HAP-1 (cell line): ENCODE measurements at regions not wholly inside any gene's neighbourhood (a gene's known extent, or its start where the extent isn't known, plus 50 kb on each side); places are given as distances from the start of the nearest gene placed in this dataset.

Experiments
- DNase-seq, 2 experiments: peaks; one replicate each; pipeline ENCODE4 v3.0.0-alpha.2; 2016 to 2020; ENCODE audit warnings: low spot score in 2 of 2
- H3K27me3 ChIP-seq: fragments of 250-450 bp; sonication (Bioruptor Pico); 2 replicates; pipeline ENCODE4 v1.5.1; 2020; ENCODE audit warnings: low read depth, mild to moderate bottlenecking, moderate library complexity
- H3K36me3 ChIP-seq: fragments of 250-450 bp; sonication (Bioruptor Pico); replicated peaks from 2 replicates; pipeline ENCODE4 v1.5.1; 2020; ENCODE audit warnings: mild to moderate bottlenecking
- H3K4me1 ChIP-seq: fragments of 250-450 bp; sonication (Bioruptor Pico); 2 replicates; pipeline ENCODE4 v1.5.1; 2020; ENCODE audit warnings: mild to moderate bottlenecking
- H3K4me3 ChIP-seq: fragments of 250-450 bp; sonication (Bioruptor Pico); 2 replicates; pipeline ENCODE4 v1.5.1; 2020; ENCODE audit warnings: mild to moderate bottlenecking, moderate library complexity
- H3K9me3 ChIP-seq: fragments of 250-450 bp; sonication (Bioruptor Pico); 2 replicates; pipeline ENCODE4 v1.5.1; 2020; ENCODE audit warnings: mild to moderate bottlenecking, moderate library complexity
- in situ Hi-C: fragments of 300-500 bp; cut with MboI; formaldehyde crosslinking; loops from 3 replicates; pipeline ENCODE4 v1.14.3; 2020; ENCODE audit warnings: low sequenced_read_pairs, inconsistent platforms, mixed read lengths

DNA sequence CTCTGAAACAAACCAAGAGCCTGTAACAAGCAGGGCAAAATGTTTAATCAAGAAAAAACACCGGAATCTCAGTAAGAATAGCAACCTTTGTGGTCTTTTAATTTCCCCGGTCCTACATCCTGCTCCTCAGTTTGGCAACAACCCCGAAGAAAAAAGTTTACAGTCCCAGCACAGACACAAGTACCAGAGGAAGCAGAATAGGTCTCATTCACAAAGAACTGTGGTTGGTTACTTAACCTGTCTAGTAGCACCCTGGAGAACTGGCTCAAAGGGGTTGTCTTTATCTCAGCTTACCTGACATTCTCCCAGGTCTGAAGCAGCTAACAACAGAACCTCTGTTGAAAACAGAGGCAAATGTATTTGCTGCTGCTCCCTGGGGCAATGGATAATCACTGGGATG is 399.3 kb downstream of the AJAP1 start:
- Histone ChIP-seq H3K4me1 (no peaks in the 10 kb centered on the region), H3K9me3 (peaks cover 3% of the 10 kb centered on the region), H3K4me3 (no peak overlapping the region), H3K27me3 (no peaks in the 10 kb centered on the region), H3K36me3 (no peaks in the 10 kb centered on the region)
- DNase-seq = no peak
- in situ Hi-C loops = no loop called here

DNA sequence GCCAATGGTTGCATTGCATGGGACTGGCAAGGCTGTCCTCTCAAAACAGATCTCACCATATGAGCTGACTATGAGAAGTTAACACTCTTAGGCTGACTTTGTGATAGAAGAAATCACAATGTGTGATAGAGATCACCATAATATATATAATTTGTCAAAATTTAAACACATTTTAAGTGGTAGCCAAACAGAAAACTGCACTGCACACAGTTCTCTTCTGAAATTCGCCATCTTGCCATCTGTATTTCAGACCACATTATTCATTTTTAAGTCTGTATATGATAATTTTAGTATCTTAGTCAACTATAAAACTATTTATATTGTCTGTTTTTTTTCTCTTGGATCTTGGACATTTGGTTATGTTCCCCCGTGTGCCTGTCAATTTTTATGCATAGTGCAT is 374.7 kb downstream of the AJAP1 start:
- no peak for DNase-seq
- in situ Hi-C loops = no loop called here
- Histone ChIP-seq H3K27me3 (no peaks in the 10 kb centered on the region), H3K9me3 (no peaks in the 10 kb centered on the region), H3K36me3 (no peaks in the 10 kb centered on the region), H3K4me3 (no peak overlapping the region), H3K4me1 (no peaks in the 10 kb centered on the region)

DNA sequence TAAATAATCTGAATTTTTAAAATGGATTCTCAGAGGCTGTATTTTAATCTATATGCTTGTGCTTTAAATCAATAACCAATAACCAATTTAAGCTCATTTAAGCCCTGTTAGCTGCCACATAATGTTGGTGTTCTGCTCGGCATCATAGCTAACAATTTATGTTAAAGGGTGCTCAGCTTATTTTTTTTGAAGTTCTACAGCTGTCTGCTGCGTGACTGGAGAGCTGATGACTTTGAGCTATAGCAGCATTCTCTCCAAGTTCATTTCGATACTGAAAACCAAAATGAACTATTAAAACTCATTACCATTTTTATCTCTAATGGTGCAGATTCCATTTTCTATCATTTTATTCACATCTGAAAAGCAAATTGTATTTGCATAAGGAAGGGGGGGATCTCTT is 357.8 kb downstream of the AJAP1 start:
- Histone ChIP-seq H3K36me3 (no peaks in the 10 kb centered on the region), H3K4me1 (no peaks in the 10 kb centered on the region), H3K9me3 (no peaks in the 10 kb centered on the region), H3K27me3 (no peaks in the 10 kb centered on the region), H3K4me3 (no peak overlapping the region)
- DNase-seq = no peak
- in situ Hi-C loops = no loop called here

DNA sequence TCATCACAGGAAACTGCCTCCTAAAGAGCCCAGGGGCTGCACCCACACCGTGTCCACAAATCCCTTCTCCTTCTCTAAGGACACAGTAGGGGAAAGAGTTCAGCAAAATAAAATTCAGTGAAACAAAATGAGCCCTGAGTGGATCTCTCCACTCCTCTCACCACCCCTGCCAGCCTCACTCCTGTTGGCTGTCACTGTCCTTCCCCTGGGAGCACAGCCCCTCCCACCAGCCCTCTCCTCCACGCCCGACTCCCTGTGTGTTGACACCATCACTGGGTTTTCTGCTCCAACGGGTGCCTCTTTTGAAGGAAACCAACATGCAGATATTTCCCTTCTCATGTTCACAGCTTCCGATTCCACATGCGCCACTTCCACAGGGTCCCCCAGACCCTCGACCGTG is 356.2 kb downstream of the AJAP1 start:
- in situ Hi-C loops = no loop called here
- no peak for DNase-seq
- Histone ChIP-seq H3K4me1 (no peaks in the 10 kb centered on the region), H3K27me3 (no peaks in the 10 kb centered on the region), H3K36me3 (no peaks in the 10 kb centered on the region), H3K9me3 (no peaks in the 10 kb centered on the region), H3K4me3 (no peak overlapping the region)

DNA sequence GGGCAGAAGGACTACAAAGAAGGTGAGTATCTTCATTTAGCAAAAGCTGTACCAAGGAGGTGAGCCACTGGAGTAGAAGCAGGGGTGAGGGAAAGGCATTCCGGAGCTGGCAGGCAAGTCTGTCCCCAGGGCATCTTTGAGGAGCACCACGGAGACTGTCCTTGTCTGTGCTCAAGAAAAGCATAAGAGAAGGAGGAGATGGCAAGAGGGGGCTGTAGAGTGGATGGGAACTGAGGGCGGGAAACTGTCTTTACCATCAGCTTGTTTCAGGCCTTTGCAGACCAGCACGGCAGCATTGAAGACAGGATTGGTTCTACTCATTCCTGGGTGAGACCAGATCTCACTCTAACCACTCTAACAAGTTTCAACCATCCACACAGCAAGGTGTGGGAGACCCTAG is 355.8 kb downstream of the AJAP1 start:
- no peak for DNase-seq
- no peaks in the 10 kb centered on the region for H3K9me3 ChIP-seq
- no peak overlapping the region for H3K4me3 ChIP-seq
- H3K36me3 ChIP-seq = no peaks in the 10 kb centered on the region
- no peaks in the 10 kb centered on the region for H3K27me3 ChIP-seq
- H3K4me1 ChIP-seq = no peaks in the 10 kb centered on the region
- in situ Hi-C loops = no loop called here

DNA sequence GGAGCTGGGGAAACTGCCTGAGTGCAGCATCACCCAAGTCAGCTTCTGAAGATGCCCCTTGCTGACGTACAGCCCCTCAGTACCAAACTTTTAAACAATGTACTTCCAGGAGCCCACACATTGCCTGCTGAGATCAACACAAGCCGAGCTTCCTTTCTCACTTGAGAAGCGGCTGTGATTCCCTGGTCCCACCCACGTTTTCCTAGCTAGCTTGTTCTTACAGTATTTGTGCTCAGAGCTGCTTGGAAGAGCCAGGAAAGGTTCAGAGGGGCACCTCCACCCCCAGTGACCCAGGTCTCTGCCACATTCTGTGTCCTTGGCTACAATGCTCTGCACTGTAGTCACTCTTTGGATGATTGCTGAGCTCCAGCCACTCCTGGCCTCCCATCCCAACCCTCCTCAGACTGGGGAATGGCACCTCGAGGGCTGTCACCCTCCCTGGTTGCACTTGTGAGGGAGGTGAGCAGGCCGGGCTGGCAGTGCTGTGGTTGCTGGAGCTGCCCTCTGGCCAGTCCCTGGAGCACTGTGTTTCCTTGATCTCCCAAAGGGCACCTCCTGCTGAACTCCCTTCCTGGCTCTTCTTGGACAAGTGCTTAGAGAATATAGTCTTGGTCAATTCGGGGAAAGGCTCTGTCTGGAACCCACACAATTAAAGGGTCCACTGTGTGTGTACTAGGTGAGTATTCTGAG is 355.1 kb downstream of the AJAP1 start:
- H3K27me3 ChIP-seq = no peaks in the 10 kb centered on the region
- H3K4me1 ChIP-seq = no peaks in the 10 kb centered on the region
- in situ Hi-C loops = no loop called here
- DNase-seq = no peak
- H3K36me3 ChIP-seq = no peaks in the 10 kb centered on the region
- no peak overlapping the region for H3K4me3 ChIP-seq
- H3K9me3 ChIP-seq = no peaks in the 10 kb centered on the region

DNA sequence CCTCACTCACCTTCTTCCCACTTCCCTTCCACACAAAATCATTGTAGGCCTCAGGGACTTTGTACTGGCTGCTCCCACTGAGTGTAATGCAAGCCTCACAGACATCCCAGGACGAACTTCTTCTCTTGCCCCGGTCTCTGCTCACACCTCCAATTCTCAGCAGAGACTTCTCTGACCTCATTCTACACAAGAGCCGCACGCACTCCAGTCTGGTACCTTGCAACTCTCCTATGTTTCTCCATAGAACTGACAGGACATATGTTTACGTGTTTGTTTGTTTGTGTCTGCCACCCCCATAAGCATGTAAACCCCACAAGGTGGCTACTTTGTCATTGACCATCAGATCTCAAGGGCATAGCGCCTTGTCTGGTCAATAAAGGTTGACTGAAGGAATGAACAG is 350.8 kb downstream of the AJAP1 start:
- no peaks in the 10 kb centered on the region for H3K4me1 ChIP-seq
- no peaks in the 10 kb centered on the region for H3K9me3 ChIP-seq
- in situ Hi-C loops = no loop called here
- H3K36me3 ChIP-seq = no peaks in the 10 kb centered on the region
- H3K4me3 ChIP-seq = no peak overlapping the region
- no peak for DNase-seq
- no peaks in the 10 kb centered on the region for H3K27me3 ChIP-seq

DNA sequence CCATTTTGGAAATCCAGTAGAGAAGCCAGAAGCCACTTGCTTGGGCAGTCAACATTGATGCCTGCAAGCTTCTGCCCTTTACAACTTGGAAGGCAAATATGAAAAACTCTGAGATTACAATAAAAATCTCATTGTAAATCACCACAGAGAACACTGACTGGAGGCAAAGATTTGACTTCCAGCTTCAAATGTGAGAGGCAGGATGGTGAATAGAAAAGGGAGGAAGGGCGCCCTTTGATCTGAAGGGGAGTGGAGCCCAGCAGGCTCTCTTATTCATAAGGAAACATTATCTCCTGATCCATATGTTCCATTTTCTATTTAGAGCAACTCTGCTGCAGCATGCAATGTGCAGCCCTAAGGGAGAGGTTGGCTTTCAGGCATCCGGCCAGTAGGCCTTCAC is 348.3 kb downstream of the AJAP1 start:
- in situ Hi-C loops = no loop called here
- Histone ChIP-seq H3K27me3 (no peaks in the 10 kb centered on the region), H3K4me1 (no peaks in the 10 kb centered on the region), H3K4me3 (no peak overlapping the region), H3K9me3 (no peaks in the 10 kb centered on the region), H3K36me3 (no peaks in the 10 kb centered on the region)
- DNase-seq = no peak

DNA sequence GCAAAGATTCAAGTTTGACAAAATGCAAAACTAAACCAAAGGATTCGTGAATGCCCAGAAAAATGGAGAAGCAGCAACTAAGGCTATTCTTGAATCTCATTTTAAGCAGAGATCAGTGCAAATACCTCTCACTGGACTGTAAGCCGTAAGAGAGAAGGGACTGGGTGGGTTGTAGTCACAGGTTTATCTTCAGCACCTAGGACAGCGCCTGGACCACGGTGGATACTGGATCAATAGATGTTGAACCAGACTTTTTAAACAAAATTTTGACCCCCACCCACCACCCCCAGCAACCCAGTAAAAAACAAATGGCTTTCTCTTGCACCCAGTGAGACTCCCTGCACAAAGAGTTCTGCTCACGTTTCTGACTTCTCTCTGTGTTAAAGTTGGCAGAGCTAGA is 347.1 kb downstream of the AJAP1 start:
- Histone ChIP-seq H3K4me3 (no peak overlapping the region), H3K4me1 (no peaks in the 10 kb centered on the region), H3K27me3 (no peaks in the 10 kb centered on the region), H3K36me3 (no peaks in the 10 kb centered on the region), H3K9me3 (no peaks in the 10 kb centered on the region)
- DNase-seq = peak in 1 of 2 experiments; percentile 7
- in situ Hi-C loops = no loop called here

DNA sequence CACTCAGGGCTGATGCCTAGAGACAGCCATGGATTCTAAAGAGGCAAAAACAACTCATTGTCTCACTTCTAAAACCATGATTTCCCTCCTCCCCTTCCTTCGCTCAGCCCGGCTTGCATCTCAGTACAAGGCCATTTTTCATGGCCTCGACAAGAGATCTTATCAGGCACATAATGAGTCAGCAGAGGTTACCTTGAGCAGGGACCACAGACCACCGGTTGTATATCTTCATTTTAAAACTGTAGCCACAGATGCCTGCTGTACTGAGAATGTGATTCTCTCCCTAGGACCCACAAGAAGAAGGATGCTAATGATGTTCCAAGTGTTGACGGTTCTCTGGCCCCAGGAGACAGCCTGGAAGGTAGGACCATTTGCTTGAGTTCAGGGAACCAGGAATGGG is 331.9 kb downstream of the AJAP1 start:
- H3K27me3 ChIP-seq = no peaks in the 10 kb centered on the region
- no peak for DNase-seq
- no peaks in the 10 kb centered on the region for H3K4me1 ChIP-seq
- no peak overlapping the region for H3K4me3 ChIP-seq
- no peaks in the 10 kb centered on the region for H3K9me3 ChIP-seq
- H3K36me3 ChIP-seq = no peaks in the 10 kb centered on the region
- in situ Hi-C loops = no loop called here

DNA sequence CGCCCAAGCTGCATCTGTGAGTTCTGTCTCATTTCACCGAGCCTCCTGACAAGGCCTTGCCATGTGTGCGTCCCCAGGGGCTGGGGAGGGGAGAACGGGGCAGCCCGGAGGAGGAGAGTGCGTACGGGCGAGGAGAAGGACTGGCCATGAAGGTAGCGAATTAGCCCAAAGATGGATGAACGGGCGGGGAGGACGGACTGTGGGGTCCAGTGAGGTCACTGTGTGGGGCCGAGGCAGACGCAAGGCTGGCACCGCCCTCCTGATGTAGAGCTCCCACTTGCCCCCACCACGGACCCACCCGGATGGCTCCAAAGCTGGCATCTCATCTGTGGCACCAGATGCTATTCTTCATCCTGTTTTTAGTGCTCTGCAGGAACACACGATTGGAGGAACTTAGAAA is 330.4 kb downstream of the AJAP1 start:
- no peak overlapping the region for H3K4me3 ChIP-seq
- H3K27me3 ChIP-seq = no peaks in the 10 kb centered on the region
- H3K4me1 ChIP-seq = no peaks in the 10 kb centered on the region
- DNase-seq = no peak
- no peaks in the 10 kb centered on the region for H3K36me3 ChIP-seq
- no peaks in the 10 kb centered on the region for H3K9me3 ChIP-seq
- in situ Hi-C loops = no loop called here

DNA sequence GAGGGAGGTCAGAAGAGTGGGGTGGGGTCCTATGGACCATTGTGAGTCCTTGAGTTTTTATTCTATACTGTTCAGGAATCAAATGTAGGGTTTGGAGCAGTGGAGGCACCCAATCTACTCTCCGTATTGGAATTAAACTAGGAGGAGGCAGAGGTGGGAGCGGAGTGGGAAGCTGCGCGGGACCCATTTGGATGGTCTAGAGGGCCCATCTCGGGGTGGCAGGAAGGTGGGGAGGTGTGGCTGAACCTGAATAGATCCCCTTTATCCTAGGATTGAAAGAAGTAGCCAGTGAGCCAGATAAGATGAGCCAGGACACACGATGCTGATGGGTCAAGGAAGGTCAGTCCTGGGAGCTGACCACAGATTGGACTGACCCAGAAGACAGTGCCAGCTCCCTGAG is 325.8 kb downstream of the AJAP1 start:
- DNase-seq = no peak
- H3K36me3 ChIP-seq = no peaks in the 10 kb centered on the region
- H3K27me3 ChIP-seq = no peaks in the 10 kb centered on the region
- no peaks in the 10 kb centered on the region for H3K9me3 ChIP-seq
- no peaks in the 10 kb centered on the region for H3K4me1 ChIP-seq
- H3K4me3 ChIP-seq = no peak overlapping the region
- in situ Hi-C loops = no loop called here

DNA sequence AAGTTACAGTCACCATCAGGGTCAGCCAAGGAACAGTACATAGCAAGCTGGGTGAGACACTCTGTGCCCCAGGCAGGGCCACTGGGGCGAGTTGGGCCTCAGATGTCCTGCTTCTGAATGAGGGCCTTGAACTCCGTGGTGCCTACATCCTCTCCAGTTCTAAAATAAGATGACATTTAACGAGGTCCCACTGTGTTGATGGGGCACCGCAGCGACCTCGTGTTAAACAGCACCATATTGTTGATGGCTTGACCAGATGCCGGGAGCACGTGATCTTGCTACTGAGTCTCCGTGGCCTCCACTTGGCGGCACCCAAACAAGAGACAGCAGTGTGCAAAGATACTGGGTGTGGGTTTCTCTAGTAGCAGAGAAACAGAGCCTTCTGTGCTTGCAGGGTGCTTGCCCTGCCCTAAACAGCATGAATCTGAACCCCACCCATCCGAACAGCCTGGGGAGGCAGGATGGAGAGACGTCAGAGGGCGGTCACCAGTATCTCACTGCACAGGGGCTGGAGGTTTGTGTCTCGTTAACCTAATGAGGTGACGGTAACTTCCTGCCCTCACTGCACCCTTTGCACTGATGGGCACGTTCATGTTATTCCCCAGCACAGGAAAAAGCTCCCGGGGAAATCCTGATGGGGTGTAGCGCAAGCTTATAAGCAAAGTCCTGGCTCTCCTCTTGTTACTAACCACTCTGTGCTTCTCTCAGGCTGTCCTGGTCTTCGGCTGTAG is 324.4 kb downstream of the AJAP1 start:
- no peaks in the 10 kb centered on the region for H3K36me3 ChIP-seq
- no peaks in the 10 kb centered on the region for H3K27me3 ChIP-seq
- in situ Hi-C loops = no loop called here
- no peak overlapping the region for H3K4me3 ChIP-seq
- DNase-seq = no peak
- no peaks in the 10 kb centered on the region for H3K4me1 ChIP-seq
- no peaks in the 10 kb centered on the region for H3K9me3 ChIP-seq

DNA sequence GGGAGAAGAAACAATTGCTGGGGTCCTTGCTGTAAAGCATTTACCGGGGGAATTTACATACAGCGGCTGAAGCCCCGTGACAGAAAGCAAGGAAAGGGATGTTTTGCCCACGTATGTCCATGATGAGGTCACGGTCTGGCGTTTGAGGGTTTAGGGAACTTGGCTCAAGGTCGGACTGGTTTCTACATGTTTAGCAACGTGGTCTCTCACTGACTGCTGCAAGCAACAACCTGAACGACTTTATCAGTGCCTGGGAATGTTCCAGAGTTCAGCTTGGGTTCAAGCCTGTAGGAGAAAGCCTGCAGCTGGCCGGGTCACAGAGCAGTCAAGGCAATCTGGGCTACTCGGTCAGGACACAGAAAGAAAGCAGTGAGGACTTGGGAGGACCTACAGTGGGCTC is 323.3 kb downstream of the AJAP1 start:
- no peak overlapping the region for H3K4me3 ChIP-seq
- H3K27me3 ChIP-seq = no peaks in the 10 kb centered on the region
- in situ Hi-C loops = no loop called here
- H3K9me3 ChIP-seq = no peaks in the 10 kb centered on the region
- no peak for DNase-seq
- no peaks in the 10 kb centered on the region for H3K4me1 ChIP-seq
- no peaks in the 10 kb centered on the region for H3K36me3 ChIP-seq
